OCI-LY1 (cell line): ENCODE measurements at regions not wholly inside any gene's neighbourhood (a gene's known extent, or its start where the extent isn't known, plus 50 kb on each side); places are given as distances from the start of the nearest gene placed in this dataset.

ENCODE experiments used
- CTCF ChIP-seq: fragments of 200-600 bp; sonication (generic), shearing (Covaris generic); IDR thresholded peaks from 2 replicates; pipeline ENCODE4 v1.5.1; 2017; ENCODE audit warnings: mild to moderate bottlenecking, antibody characterized with exemption, low read length, moderate library complexity, mixed read lengths
- EZH2 ChIP-seq: fragments of 200-600 bp; sonication (generic), shearing (Covaris generic); IDR thresholded peaks from 2 replicates; pipeline ENCODE4 v1.8.0; 2017; ENCODE audit warnings: borderline replicate concordance, mixed run types, mild to moderate bottlenecking, antibody characterized with exemption, low read length, moderate library complexity, mixed read lengths

- TF ChIP-seq CTCF = no peak
- TF ChIP-seq EZH2 = no peak
Measured at GRCh38 chr2:103144837-103145236, 383.0 kb downstream of the TMEM182 start.
